ENCODE measurements at regions not wholly inside any gene's neighbourhood (a gene's known extent, or its start where the extent isn't known, plus 50 kb on each side); places are given as distances from the start of the nearest gene placed in this dataset.

DNA sequence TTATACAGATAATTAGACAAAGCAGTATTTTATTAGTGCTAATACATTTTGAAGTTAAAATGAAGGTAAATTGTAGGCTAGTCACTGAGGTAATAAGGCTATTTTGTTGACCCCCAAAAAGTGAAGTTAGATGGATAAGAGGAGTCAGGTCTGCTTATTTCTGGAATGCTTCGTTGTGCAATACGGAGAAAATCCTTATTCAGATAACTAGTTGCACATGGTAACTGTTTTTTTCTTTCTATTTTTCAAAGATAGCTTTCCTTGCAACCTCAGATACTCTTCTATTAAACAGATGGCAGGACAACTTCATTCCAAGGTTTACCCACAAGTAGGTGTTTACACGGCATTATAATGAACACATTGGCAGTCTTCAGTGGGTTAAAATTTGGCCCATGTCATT is 101.1 kb downstream of the TMEM174 start:
- TF ChIP-seq, protein P1, sequence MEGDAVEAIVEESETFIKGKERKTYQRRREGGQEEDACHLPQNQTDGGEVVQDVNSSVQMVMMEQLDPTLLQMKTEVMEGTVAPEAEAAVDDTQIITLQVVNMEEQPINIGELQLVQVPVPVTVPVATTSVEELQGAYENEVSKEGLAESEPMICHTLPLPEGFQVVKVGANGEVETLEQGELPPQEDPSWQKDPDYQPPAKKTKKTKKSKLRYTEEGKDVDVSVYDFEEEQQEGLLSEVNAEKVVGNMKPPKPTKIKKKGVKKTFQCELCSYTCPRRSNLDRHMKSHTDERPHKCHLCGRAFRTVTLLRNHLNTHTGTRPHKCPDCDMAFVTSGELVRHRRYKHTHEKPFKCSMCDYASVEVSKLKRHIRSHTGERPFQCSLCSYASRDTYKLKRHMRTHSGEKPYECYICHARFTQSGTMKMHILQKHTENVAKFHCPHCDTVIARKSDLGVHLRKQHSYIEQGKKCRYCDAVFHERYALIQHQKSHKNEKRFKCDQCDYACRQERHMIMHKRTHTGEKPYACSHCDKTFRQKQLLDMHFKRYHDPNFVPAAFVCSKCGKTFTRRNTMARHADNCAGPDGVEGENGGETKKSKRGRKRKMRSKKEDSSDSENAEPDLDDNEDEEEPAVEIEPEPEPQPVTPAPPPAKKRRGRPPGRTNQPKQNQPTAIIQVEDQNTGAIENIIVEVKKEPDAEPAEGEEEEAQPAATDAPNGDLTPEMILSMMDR (IDR thresholded peaks at IDR 0.05) = no peak
- no peak for TF ChIP-seq POLR2A (IDR thresholded peaks at IDR 0.05)
